Muscle of arm (tissue), 1 donor: ENCODE measurements at regions not wholly inside any gene's neighbourhood (a gene's known extent, or its start where the extent isn't known, plus 50 kb on each side); places are given as distances from the start of the nearest gene placed in this dataset.
"Not testable (repeated sequence)": the region's sequence is repeated elsewhere in the genome, so short reads cannot be mapped to it uniquely, and the experiment has no call there.

Source experiments
- DNase-seq: peaks from one replicate; pipeline ENCODE4 v3.0.0-alpha.2; 2013

DNA sequence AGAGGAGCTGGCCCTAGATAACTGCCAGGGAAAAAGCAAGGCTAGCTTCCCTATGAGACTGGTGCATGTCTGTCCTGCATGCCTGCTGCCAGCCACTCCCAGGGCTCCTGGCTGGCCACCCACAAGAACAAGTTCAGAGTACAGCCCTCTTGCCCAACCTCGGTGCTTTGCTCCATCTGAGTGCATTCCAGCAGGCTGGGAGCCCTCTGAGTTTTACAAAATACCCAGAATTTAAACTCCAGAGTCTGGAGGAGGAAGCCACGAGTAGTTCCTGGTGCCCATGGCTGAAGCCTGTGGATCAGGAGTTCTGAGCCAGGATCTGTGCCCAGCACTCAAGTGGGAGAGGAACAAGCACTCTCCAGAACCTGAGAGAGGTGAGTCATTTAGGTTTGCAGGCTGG is 111.6 kb downstream of the MAGEE2 start:
- DNase-seq: no peak

GRCh38 chrX:75655627-75656026 is 129.4 kb downstream of the MAGEE2 start:
- no peak for DNase-seq

- DNase-seq: no peak
These were observed 127.0 kb upstream of the ZDHHC15 start for GRCh38 chrX:75649829-75650228.

DNA sequence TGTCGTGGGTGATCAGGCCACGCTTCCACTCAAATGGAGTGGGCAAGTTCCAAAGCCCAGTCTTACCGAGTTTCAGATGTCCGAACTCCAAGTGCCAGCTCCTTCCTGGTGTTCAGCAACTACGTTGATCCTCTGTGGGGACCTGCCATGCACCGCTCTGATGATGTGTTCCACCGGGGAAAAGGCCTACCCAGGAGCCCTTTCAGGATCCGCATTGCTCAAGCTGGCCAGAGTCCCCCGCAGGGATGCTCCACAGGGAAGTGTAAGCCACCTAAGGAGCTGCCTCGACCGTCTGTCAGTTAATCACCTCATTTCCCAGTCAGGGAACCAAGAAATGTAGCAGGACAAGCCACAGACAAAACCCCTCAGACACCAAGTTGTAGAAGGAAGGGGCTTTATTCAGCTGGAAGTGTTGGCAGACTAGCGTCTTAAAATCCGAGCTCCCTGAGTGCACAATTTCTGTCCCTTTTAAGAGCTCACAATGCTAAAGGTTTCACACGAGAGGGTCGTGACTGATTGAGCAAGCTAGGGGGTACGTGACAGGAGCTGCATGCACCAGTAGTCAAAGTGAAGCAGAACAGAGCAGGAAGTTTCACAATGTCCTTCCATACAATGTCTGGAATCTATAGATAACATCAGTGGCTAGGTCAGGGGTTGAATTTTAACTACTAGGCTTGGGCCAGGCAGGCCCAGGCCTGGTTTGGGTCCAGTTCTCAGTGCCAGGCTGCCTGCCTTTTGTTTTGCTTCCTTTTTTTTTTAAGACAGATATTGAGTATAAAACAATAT is 126.2 kb upstream of the ZDHHC15 start:
- no peak for DNase-seq

DNA sequence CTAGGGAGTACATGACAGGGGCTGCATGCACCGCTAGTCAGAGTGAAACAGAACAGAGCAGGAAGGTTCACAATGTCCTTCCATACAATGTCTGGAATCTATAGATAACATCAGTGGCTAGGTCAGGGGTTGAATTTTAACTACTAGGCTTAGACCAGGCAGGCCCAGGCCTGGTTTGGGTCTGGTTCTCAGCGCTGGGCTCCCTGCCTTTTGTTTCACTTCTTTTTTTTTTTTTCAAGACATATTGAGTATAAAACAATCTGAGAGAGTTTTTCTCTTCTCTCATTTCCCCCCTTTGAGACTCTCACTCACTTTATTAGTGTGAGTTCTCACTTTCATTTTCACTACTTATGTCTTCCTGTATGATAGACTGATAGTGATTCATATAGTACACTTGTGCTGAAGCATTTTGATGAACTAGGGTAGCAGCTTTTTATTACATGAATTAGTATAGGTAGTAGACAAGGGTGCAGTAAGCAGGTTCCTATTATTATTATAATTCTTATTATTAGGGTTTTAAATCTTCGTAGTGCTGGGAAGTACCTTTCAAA is 120.0 kb upstream of the ZDHHC15 start:
- DNase-seq: no peak

DNA sequence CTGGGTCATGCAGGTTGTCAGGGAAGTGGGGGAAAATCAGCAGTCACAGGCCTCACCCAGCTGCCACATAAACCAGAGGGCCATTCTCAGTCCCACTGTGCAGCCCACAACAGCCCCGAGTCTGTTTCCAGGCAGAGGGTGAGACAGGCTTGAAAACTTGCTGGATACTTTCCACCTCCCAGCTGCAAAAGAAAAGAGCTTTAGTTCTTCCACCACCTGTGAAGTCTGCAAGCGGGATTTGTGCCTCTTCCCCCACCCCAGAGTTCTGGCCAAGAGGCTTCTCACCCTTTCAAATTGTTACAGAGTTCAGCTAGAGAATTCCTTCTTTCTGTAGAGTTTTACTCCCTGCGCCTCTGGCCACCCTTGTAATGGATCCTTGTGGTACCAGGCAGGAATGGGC is 115.5 kb upstream of the ZDHHC15 start:
- peak; percentile 19 for DNase-seq

DNA sequence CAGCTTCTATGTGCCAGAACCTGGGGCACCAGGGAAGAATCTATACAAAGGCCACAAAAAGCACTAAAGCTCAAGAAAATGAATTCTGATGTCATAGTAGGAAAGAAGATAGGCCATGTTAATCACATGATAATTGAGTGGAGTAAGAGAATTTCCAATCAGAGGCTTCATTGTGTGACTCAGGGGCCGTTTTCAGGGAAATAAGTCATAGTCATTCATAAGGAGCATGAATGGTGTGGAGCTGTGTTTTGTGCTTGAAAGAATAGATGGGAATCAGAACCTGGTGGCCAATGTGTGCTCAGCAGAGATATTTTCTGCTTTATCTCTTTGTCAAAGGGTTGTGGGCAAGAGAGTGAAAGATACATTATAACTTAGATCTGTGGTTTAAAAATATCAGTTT is 102.4 kb upstream of the ZDHHC15 start:
- no peak for DNase-seq

DNA sequence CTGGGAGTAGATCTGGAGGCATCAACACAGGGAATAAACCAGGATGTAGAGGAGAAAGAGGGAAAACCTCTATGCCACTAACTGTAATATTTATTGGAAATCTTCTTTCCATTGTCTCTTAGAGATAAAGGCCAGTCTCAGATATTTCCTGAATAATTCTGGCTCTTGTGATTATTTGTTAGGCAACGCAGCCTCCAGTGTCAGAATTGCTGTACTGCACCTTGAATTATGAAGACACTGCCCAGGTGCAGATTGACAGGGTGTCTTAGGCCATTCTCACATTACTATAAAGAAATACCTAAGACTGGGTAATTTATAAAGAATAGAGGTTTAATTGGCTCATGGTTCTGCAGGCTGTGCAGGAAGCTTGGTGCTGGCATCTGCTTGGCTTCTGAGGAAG is 100.7 kb upstream of the ZDHHC15 start:
- DNase-seq: no peak

GRCh38 chrX:75609406-75609805 is 86.6 kb upstream of the ZDHHC15 start:
- no peak for DNase-seq

- peak; percentile 25 for DNase-seq
These were observed 81.0 kb upstream of the ZDHHC15 start for GRCh38 chrX:75603833-75604232.

GRCh38 chrX:75602022-75602421 is 79.2 kb upstream of the ZDHHC15 start:
- DNase-seq: not testable (repeated sequence)

DNA sequence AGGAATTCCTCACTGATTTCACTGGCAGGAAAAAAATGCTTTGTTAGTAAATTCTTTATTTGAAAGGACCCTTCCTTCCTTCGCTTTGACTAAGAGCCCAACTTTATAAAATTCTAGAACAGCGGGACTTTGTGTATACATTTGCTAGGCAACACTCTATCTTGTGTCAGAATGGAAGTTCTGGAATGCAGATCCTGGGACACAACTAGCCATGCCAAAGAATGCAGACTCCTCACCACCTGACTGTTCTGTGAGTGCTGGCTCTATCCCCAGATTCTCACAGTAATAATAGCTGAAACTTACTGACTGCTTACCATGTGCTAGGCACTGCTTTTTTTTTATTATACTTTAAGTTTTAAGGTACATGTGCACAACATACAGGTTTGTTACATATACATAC is 73.3 kb upstream of the ZDHHC15 start:
- peak; percentile 4 for DNase-seq

- DNase-seq: not testable (repeated sequence)
These were observed 70.3 kb upstream of the ZDHHC15 start for GRCh38 chrX:75593186-75593585.

DNA sequence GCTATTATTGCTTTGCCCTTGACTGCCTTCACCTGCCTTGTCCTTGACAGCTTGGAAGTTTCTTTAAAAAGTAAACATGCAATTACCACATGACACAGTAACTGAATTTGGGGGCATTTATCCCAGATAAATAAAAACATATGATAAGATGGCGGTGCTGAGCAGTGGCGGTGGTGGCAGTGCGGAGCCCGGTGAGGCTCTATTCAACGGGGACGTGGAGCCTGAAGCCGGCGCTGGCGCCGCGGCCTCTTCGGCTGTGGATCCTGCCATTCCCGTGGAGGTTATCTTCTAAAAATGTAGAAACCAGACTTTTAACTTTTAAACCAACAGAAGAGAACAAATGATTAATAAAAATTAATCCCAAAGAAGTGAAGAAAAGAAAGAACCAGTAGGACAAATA is 59.7 kb upstream of the ZDHHC15 start:
- no peak for DNase-seq
